ENCODE measurements at regions not wholly inside any gene's neighbourhood (a gene's known extent, or its start where the extent isn't known, plus 50 kb on each side); places are given as distances from the start of the nearest gene placed in this dataset.
"Not testable (repeated sequence)": the region's sequence is repeated elsewhere in the genome, so short reads cannot be mapped to it uniquely, and the experiment has no call there.

DNA sequence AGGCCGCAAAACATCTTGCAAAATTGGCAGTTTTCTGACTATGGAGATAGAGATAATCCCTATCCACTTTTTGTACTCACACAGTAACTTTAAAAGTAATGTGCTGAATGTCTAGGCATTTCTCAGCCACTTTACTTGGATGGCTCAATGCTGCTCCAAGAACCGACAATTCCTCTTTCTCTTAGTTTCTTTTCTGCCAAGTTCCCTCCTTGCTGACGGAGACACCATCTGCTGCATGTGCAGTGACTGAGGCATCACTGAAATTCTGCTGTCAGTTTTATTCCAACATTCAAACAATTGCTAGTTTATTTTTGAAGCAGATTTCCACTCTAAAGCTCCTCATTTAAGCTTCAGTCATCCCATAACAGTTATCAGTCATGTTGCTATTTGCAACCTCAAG is 116.0 kb upstream of the RBMS3 start:
- no peak overlapping the region for H3K27ac ChIP-seq
- no peak for DNase-seq (ENCODE audit: low read depth, low spot score)

DNA sequence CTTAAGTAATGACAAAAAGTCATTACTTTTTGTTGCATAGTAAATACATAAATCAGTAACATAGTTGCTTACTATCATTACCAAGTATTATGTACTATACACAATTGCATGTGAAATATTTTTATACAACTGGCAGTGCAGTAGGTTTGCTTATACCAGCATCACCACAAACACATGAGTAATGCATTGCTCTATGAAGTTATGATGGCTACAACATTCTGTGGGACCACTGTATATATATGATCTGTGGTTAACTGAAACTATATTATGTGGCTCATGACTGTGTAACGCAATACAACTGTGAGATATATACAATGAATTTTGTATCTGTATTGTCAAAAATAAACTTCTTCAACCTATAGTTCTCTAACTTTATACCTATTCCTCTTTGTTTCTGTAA is 113.7 kb upstream of the RBMS3 start:
- no peak overlapping the region for H3K27ac ChIP-seq
- DNase-seq (ENCODE audit: low read depth, low spot score) = no peak

GRCh38 chr3:29168081-29168480 is 112.8 kb upstream of the RBMS3 start:
- DNase-seq (ENCODE audit: low read depth, low spot score) = no peak
- H3K27ac ChIP-seq = no peak overlapping the region

- DNase-seq (ENCODE audit: low read depth, low spot score) = no peak
- H3K27ac ChIP-seq = no peak overlapping the region
Measured at GRCh38 chr3:29168696-29169095, 112.2 kb upstream of the RBMS3 start.

DNA sequence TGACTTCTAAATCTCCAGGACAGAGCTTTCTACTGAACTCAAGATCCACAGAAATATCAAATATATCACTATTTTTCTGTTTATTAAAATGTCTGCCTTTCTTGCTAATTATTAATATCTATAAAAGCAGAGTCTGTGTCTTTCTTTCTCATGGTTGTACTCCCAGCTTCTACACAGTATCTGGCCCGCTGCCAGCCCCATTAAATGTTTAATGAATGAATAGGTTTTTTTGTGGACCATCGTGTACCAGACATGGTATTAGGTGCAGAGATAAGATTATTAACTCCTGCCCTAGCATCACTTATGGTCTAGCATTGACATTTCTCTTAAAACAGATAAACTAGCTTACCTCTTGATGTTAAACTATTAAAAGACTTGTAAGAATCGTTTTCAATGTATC is 111.4 kb upstream of the RBMS3 start:
- no peak overlapping the region for H3K27ac ChIP-seq
- no peak for DNase-seq (ENCODE audit: low read depth, low spot score)

- no peak for DNase-seq (ENCODE audit: low read depth, low spot score)
- no peak overlapping the region for H3K27ac ChIP-seq
Measured at GRCh38 chr3:29171043-29171990, 109.6 kb upstream of the RBMS3 start.

- H3K27ac ChIP-seq = no peak overlapping the region
- DNase-seq (ENCODE audit: low read depth, low spot score) = no peak
Measured at GRCh38 chr3:29176501-29176900, 104.4 kb upstream of the RBMS3 start.

DNA sequence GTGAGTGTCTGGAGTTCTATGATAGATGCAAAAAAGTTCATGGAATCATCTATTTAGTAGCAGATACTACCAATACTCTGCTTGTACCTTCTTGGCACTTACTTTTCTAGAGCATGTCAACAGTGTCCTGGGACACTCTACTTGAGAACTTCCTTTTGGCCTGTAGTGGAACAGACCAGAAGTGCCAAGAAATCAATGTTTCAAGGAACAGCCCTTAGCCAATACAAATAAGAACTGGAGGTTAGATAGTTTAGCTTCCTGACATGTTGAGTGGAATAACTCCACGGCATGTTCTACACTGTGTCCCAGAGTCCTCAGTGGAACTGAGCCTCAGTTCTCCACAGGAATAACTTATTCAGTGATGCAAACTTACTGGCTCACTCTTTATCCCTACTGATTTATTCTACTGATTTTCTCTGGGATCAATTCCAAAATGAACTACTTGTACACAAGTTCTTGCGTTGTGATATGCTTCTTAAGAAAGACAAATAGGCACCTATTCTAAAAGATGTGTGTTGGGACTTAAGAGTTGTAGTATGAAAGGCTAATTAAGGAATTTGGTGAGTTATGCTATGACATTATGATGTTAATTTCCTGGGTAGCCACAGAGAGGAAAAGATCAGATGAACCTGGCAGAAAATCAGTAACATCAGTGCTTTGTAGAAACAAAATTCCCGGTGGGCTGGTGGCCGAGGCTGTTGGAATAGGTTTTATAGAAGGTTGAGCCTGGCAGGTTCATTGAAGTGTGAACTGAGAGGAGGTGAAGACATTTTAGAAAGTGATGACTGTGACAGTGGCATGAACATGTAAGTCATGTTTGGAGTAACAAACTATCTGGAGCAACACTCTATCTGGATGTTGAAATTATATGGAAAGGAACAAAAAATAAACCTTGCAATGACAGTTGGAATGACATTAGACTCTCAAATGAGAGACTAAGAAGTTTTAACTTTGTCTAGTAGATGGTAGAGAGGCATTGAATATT is 101.8 kb upstream of the RBMS3 start:
- no peak overlapping the region for H3K27ac ChIP-seq
- no peak for DNase-seq (ENCODE audit: low read depth, low spot score)

GRCh38 chr3:29181149-29181780 is 99.6 kb upstream of the RBMS3 start:
- no peak overlapping the region for H3K27ac ChIP-seq
- no peak for DNase-seq (ENCODE audit: low read depth, low spot score)

GRCh38 chr3:29181872-29182271 is 99.0 kb upstream of the RBMS3 start:
- H3K27ac ChIP-seq = no peak overlapping the region
- DNase-seq (ENCODE audit: low read depth, low spot score) = no peak

- not testable (repeated sequence) for DNase-seq (ENCODE audit: low read depth, low spot score); H3K27ac ChIP-seq
Measured at GRCh38 chr3:29182828-29183227, 98.0 kb upstream of the RBMS3 start.

GRCh38 chr3:29183346-29184087 is 97.4 kb upstream of the RBMS3 start:
- H3K27ac ChIP-seq = no peak overlapping the region
- DNase-seq (ENCODE audit: low read depth, low spot score) = no peak

GRCh38 chr3:29185706-29186105 is 95.2 kb upstream of the RBMS3 start:
- no peak for DNase-seq (ENCODE audit: low read depth, low spot score)
- H3K27ac ChIP-seq = peak overlapping the region; percentile 71

DNA sequence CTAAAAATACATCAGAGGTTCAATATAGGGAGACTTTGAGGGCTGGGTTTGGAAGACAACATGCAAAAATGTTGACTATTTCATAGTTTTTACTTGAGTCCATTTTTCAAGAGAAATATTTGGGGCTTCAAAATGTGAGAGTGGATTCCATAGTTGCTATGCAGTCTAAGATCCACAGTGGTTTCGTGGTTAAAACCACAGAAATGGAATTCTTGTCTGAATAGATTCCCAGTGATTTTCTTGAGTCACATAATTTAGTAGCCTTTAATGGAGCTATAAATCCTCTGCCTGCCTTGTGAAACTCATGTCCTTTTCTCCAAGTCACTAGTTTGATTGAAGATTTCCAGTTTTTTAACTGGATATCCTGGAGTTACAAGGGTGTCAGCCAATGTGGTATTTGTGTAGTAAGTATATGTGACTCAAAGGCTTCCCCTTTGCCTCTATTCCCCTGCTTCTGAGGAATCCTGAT is 94.7 kb upstream of the RBMS3 start:
- peak; percentile 39 for DNase-seq (ENCODE audit: low read depth, low spot score)
- peak overlapping the region; percentile 71 for H3K27ac ChIP-seq

DNA sequence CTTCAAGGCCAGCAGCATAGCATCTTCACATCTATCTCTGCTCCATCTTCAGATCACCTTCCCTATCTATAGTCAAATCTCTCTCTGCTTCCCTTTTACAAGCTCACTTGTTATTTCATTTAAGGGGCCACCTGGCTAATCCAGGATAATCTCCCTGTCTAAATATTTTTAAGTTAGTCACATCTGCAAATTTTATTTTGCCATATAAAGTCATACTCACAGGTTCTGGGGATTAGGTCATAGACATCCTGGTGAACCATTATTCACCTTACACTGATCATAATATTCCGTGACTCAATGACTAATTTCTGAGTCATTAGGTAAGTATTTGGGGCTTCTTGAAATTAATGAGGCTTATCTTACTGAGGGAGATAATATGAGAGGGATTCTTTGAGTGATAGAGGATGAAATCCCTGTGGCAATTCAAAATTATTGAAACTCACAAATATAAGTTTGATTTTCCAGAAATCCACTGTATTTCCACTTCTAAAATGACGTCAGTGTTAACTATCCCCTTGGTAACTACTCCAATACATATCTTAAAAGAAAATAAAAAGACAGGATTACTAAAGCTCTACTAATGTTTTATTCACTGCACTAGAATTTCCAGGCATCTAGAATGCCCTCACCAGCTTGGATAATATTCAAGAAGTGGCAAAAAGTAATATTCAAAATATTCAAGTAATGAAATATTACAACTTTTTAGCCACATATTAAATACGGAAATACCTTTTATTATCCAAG is 93.7 kb upstream of the RBMS3 start:
- peak overlapping the region; percentile 71 for H3K27ac ChIP-seq
- peak; percentile 81 for DNase-seq (ENCODE audit: low read depth, low spot score)

- no peak for DNase-seq (ENCODE audit: low read depth, low spot score)
- H3K27ac ChIP-seq = no peak overlapping the region
Measured at GRCh38 chr3:29189328-29189727, 91.5 kb upstream of the RBMS3 start.

- no peak overlapping the region for H3K27ac ChIP-seq
- DNase-seq (ENCODE audit: low read depth, low spot score) = no peak
Measured at GRCh38 chr3:29194139-29194538, 86.7 kb upstream of the RBMS3 start.

DNA sequence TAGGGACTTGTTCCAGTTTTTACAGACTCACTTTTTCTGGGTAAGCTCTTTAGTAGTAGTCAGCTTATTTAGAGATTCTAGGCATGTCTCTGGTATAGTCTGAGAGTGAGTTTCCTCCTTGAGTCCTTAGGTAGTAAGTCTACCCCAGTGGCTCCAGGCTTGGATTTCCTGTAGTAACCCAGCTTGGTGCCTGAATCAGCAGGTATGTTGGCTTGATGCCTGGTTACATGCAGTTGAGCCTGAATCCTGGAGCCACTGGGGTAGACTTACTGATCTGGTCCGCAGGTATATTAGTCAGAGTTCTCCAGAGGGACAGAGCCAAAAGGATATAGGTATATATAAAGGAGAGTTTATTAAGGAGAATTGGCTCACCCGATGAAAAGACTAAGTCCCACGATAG is 85.8 kb upstream of the RBMS3 start:
- peak; percentile 90 for DNase-seq (ENCODE audit: low read depth, low spot score)
- H3K27ac ChIP-seq = peak overlapping the region; percentile 53

GRCh38 chr3:29201604-29202003 is 79.3 kb upstream of the RBMS3 start:
- no peak overlapping the region for H3K27ac ChIP-seq
- no peak for DNase-seq (ENCODE audit: low read depth, low spot score)
